Uterus (tissue), 3 donors: ENCODE measurements at regions not wholly inside any gene's neighbourhood (a gene's known extent, or its start where the extent isn't known, plus 50 kb on each side); places are given as distances from the start of the nearest gene placed in this dataset.

ENCODE experiments used
- DNase-seq, 2 donors: peaks; one replicate each; pipeline ENCODE4 v3.0.0-alpha.2; 2019 to 2020
- H3K27ac ChIP-seq, 2 donors: fragments of 200-600 bp; sonication (generic); 1 replicate in 1 of 2; 2 replicates in 1 of 2; pipeline ENCODE4 v1.5.1; 2016 to 2018
- H3K27me3 ChIP-seq, 2 donors: fragments of 200-600 bp; sonication (generic); one replicate each; pipeline ENCODE4 v1.5.1; 2018 to 2019; ENCODE audit warnings: control low read depth in 1 of 2
- H3K36me3 ChIP-seq, 2 donors: fragments of 200-600 bp; sonication (generic); one replicate each; pipeline ENCODE4 v1.5.1; 2019; ENCODE audit warnings: control low read depth in 1 of 2
- H3K4me1 ChIP-seq, 2 donors: fragments of 200-600 bp; sonication (generic); one replicate each; pipeline ENCODE4 v1.5.1; 2018 to 2019; ENCODE audit warnings: control low read depth in 1 of 2
- H3K4me3 ChIP-seq, 2 donors: fragments of 200-600 bp; sonication (generic); 1 replicate in 1 of 2; 2 replicates in 1 of 2; pipeline ENCODE4 v1.5.1; 2018 to 2019; ENCODE audit warnings: mild to moderate bottlenecking in 1 of 2
- H3K9me3 ChIP-seq, 2 donors: fragments of 200-600 bp; sonication (generic); one replicate each; pipeline ENCODE4 v1.5.1; 2019; ENCODE audit warnings: control low read depth in 1 of 2
- POLR2A ChIP-seq, 2 donors: fragments of 450-650 bp; IDR thresholded peaks; one replicate each; pipeline ENCODE4 v1.6.1; 2016; ENCODE audit warnings: antibody characterized with exemption in 2 of 2, mild to moderate bottlenecking in 1 of 2, moderate library complexity in 1 of 2
- intact Hi-C: fragments of 100-400 bp; cut with DNase I; formaldehyde crosslinking; loops from one replicate; pipeline ENCODE4 v1.15.1; 2023; ENCODE audit warnings: low total_unique reads
- TF ChIP-seq, protein P1 (sequence below), 4 experiments: fragments of 200-600 bp in 2 of 4; fragments of 450-650 bp in 2 of 4; sonication (generic) in 2 of 4; IDR thresholded peaks; one replicate each; pipeline ENCODE4 v1.5.1; 2016 to 2019; ENCODE audit warnings: antibody characterized with exemption in 4 of 4, mild to moderate bottlenecking in 2 of 4, moderate library complexity in 1 of 4
- donor health status: DM: yes; HTN: yes; CAD: no.

DNA sequence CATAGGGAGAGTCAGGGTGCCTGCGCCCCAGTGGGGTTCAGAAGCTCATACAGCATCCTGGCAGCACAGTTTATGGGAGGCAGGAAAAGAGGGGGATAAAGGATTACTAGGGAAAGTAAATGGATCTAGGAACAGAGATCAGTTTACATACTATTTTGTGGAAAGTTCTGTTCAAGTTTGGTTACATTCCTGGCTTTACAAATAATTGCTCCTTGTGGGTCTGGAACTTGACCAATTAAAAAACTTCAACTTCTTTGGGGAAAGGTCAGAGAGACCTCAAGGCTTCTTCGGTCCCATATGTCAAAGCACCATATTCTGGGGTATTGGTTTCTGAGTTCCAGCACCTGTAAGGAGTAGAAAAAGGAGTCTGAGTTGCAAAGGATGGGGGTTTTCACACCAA is 64.1 kb downstream of the ZDHHC19 start:
- H3K9me3 ChIP-seq = peaks cover 0 to 8% of the 10 kb centered on the region in 2 donors
- TF ChIP-seq POLR2A (IDR thresholded peaks at IDR 0.05) = no peak
- TF ChIP-seq, protein P1, sequence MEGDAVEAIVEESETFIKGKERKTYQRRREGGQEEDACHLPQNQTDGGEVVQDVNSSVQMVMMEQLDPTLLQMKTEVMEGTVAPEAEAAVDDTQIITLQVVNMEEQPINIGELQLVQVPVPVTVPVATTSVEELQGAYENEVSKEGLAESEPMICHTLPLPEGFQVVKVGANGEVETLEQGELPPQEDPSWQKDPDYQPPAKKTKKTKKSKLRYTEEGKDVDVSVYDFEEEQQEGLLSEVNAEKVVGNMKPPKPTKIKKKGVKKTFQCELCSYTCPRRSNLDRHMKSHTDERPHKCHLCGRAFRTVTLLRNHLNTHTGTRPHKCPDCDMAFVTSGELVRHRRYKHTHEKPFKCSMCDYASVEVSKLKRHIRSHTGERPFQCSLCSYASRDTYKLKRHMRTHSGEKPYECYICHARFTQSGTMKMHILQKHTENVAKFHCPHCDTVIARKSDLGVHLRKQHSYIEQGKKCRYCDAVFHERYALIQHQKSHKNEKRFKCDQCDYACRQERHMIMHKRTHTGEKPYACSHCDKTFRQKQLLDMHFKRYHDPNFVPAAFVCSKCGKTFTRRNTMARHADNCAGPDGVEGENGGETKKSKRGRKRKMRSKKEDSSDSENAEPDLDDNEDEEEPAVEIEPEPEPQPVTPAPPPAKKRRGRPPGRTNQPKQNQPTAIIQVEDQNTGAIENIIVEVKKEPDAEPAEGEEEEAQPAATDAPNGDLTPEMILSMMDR (IDR thresholded peaks at IDR 0.05) = no peak
- no peak overlapping the region for H3K4me3 ChIP-seq
- H3K4me1 ChIP-seq = no peaks in the 10 kb centered on the region
- no peaks in the 10 kb centered on the region for H3K36me3 ChIP-seq
- no peak for DNase-seq
- H3K27ac ChIP-seq = no peak overlapping the region
- intact Hi-C loops = no loop called here
- H3K27me3 ChIP-seq = no peaks in the 10 kb centered on the region

DNA sequence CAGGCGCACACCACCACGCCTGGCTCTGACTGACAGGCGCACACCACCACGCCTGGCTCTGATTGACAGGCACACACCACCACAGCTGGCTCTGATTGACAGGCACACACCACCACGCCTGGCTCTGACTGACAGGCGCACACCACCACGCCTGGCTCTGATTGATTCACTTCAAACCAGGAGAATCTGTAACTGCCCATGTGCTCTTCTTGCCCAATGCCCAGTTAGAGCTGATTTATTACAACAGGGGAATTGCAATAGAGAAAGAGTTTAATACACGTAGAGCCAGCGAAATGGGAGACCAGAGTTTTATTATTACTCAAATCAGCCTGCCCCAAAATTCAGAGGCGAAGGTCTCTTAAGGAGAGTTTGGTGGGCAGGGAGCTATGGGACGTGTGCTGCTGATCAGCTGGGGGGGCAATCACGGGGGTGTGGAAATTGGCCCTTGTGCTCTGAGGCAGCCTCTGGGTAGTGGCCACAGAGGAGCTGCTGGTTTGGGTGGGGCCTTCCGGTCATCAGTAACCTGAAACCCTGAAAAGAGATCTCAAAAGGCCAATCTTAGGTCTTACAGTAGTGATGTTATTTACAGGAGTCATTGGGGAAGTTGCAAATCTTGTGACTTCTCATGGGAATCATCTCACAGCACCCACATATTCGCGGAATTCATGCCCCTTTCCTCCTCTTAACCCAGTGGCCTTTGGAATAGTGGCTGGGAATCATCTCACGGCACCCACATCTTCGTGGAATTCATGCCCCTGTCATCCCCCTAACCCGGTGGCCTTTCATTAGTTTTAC is 63.8 kb upstream of the TFRC start:
- H3K36me3 ChIP-seq = no peaks in the 10 kb centered on the region
- no peaks in the 10 kb centered on the region for H3K4me1 ChIP-seq
- H3K4me3 ChIP-seq = no peak overlapping the region
- TF ChIP-seq, protein P1 (IDR thresholded peaks at IDR 0.05) = no peak
- no peak for TF ChIP-seq POLR2A (IDR thresholded peaks at IDR 0.05)
- H3K27ac ChIP-seq = no peak overlapping the region
- no peaks in the 10 kb centered on the region for H3K27me3 ChIP-seq
- intact Hi-C loops = no loop called here
- H3K9me3 ChIP-seq = peaks cover 0 to 8% of the 10 kb centered on the region in 2 donors
- DNase-seq = no peak

DNA sequence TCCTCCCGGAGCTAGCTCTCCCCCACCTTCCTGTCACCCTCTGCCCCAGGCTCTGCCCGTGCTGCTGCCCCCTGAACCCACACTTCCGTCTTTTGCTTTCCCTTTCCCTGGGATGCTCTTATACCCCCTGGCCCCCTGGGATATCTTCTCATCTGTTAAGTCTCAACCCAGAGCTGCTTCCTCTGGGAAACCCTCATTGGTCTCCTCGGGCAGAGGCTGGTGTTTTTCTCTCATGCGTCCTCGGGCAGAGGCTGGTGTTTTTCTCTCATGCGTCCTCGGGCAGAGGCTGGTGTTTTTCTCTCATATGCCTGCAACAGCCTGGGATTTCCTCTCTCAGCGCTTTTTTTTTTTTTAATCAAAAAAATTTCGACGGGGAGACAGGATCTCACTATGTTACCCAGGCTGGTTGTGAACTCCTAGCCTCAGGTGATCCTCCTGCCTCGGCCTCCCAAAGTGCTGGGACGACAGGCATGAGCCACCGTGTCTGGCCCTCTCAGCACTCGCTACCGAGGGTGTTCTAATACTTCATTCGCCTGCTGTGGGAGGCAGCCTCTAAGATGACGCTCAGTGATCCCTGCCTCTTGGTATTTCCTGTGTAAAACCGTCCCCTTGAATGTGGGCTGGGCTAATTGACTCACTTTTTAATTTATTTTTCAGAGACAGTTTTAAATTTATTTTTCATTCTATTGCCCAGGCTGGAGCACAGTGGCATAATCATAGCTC is 62.7 kb upstream of the TFRC start:
- Histone ChIP-seq H3K4me3 (no peak overlapping the region), H3K27me3 (no peaks in the 10 kb centered on the region), H3K27ac (no peak overlapping the region), H3K36me3 (no peaks in the 10 kb centered on the region), H3K4me1 (no peaks in the 10 kb centered on the region), H3K9me3 (no peaks in the 10 kb centered on the region)
- no peak for DNase-seq
- TF ChIP-seq POLR2A (IDR thresholded peaks at IDR 0.05) = no peak
- TF ChIP-seq, protein P1 (IDR thresholded peaks at IDR 0.05) = no peak
- intact Hi-C loops = no loop called here

DNA sequence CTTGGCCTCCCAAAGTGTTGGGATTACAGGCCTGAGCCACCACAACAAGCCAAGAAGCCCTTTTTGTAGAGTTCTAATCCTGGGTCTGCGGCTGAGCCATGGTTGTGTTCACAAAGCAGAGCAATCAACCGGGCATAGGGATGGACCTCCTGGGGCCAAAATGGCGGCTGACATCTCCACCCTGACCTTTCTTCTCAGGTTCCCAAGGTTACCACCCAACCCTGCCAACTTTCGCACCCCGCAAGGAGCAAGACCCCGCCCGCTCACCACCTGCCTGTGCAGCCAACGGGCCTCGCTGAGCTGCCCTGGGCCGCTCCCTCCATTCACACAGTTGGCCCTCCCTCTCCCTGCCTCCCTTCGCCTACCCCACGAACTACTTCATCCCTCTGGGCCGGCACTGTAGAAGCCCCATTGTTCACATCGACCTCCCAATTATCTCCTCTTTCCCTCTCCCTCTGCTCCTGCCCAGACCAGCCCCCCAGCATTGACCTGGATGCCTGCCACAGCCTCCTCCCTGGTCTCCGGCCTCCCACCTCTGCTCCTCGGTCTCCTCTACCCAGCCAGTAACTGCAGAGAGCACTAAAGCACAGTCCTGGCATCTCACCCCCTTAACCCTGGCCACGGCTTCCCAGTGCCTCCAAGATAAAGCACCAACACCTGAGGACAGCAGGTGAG is 62.0 kb upstream of the TFRC start:
- Histone ChIP-seq H3K36me3 (no peaks in the 10 kb centered on the region), H3K4me3 (no peak overlapping the region), H3K9me3 (no peaks in the 10 kb centered on the region), H3K4me1 (peaks cover 0 to 4% of the 10 kb centered on the region in 2 donors), H3K27me3 (no peaks in the 10 kb centered on the region), H3K27ac (no peak overlapping the region)
- no peak for TF ChIP-seq POLR2A (IDR thresholded peaks at IDR 0.05)
- TF ChIP-seq, protein P1 (IDR thresholded peaks at IDR 0.05) = no peak
- no peak for DNase-seq
- intact Hi-C loops = no loop called here
